Loucy (cell line): ENCODE measurements at regions not wholly inside any gene's neighbourhood (a gene's known extent, or its start where the extent isn't known, plus 50 kb on each side); places are given as distances from the start of the nearest gene placed in this dataset.

ENCODE experiments used
- EZH2phosphoT487 ChIP-seq: fragments of 200-600 bp; IDR thresholded peaks from 2 replicates; pipeline ENCODE4 v1.6.1; 2018; ENCODE audit warnings: antibody characterized with exemption, mild to moderate bottlenecking, moderate library complexity, borderline replicate concordance
- TF ChIP-seq, protein P1 (sequence below): fragments of 200-600 bp; sonication (generic); conservative IDR thresholded peaks from 2 replicates; pipeline ENCODE4 v1.5.1; 2014; ENCODE audit warnings: mild to moderate bottlenecking, antibody characterized with exemption, low read length

- TF ChIP-seq, protein P1, sequence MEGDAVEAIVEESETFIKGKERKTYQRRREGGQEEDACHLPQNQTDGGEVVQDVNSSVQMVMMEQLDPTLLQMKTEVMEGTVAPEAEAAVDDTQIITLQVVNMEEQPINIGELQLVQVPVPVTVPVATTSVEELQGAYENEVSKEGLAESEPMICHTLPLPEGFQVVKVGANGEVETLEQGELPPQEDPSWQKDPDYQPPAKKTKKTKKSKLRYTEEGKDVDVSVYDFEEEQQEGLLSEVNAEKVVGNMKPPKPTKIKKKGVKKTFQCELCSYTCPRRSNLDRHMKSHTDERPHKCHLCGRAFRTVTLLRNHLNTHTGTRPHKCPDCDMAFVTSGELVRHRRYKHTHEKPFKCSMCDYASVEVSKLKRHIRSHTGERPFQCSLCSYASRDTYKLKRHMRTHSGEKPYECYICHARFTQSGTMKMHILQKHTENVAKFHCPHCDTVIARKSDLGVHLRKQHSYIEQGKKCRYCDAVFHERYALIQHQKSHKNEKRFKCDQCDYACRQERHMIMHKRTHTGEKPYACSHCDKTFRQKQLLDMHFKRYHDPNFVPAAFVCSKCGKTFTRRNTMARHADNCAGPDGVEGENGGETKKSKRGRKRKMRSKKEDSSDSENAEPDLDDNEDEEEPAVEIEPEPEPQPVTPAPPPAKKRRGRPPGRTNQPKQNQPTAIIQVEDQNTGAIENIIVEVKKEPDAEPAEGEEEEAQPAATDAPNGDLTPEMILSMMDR, result no peak
- no peak for TF ChIP-seq EZH2phosphoT487
These were observed 161.0 kb upstream of the PFN2 start for GRCh38 chr3:150131663-150132062.
